Tibial nerve (tissue), 3 donors: ENCODE measurements at regions not wholly inside any gene's neighbourhood (a gene's known extent, or its start where the extent isn't known, plus 50 kb on each side); places are given as distances from the start of the nearest gene placed in this dataset.

Experiments
- CTCF ChIP-seq, 5 experiments: fragments of 200-600 bp in 3 of 5; fragments of 450-650 bp in 2 of 5; sonication (generic) in 3 of 5; IDR thresholded peaks; one replicate each; pipeline ENCODE4 v1.5.1; 2016 to 2019; ENCODE audit warnings: antibody characterized with exemption in 5 of 5, mild to moderate bottlenecking in 3 of 5, moderate library complexity in 2 of 5
- POLR2A ChIP-seq, 2 donors: fragments of 450-650 bp; IDR thresholded peaks; one replicate each; pipeline ENCODE4 v1.6.1; 2017; ENCODE audit warnings: antibody characterized with exemption in 2 of 2, mild to moderate bottlenecking in 2 of 2, moderate library complexity in 2 of 2

GRCh38 chr3:38890426-38890825 is 74.4 kb upstream of the SCN10A start:
- TF ChIP-seq CTCF (IDR thresholded peaks at IDR 0.05) (no peak), POLR2A (IDR thresholded peaks at IDR 0.05) (no peak)
